H9 (cell line): ENCODE measurements at regions not wholly inside any gene's neighbourhood (a gene's known extent, or its start where the extent isn't known, plus 50 kb on each side); places are given as distances from the start of the nearest gene placed in this dataset.

Experiments used
- DNase-seq: peaks from one replicate; pipeline ENCODE4 v3.0.0-alpha.2; 2017
- H2AFZ ChIP-seq: one replicate; pipeline ENCODE4 v1.6.1; 2013; ENCODE audit warnings: mild to moderate bottlenecking, low read length, control low read depth, moderate library complexity
- H2AK5ac ChIP-seq: 2 replicates; pipeline ENCODE4 v1.6.1; 2013; ENCODE audit warnings: low read length, control low read depth, mixed read lengths; ENCODE audit not compliant: insufficient read length
- H2BK120ac ChIP-seq: one replicate; pipeline ENCODE4 v1.6.1; 2013; ENCODE audit warnings: low read depth, mild to moderate bottlenecking, low read length, control low read depth, inconsistent platforms; ENCODE audit not compliant: poor library complexity, severe bottlenecking
- H2BK12ac ChIP-seq: 2 replicates; pipeline ENCODE4 v1.6.1; 2013; ENCODE audit warnings: low read length, control low read depth, mixed read lengths, low read depth; ENCODE audit not compliant: insufficient read length
- H2BK15ac ChIP-seq: 2 replicates; pipeline ENCODE4 v1.6.1; 2013; ENCODE audit warnings: low read depth, low read length, control low read depth
- H2BK20ac ChIP-seq: one replicate; pipeline ENCODE4 v1.6.1; 2013; ENCODE audit warnings: low read depth, mild to moderate bottlenecking, low read length, control low read depth, inconsistent platforms; ENCODE audit not compliant: poor library complexity, severe bottlenecking
- H2BK5ac ChIP-seq: 2 replicates; pipeline ENCODE4 v1.6.1; 2013; ENCODE audit warnings: low read length, control low read depth, mixed read lengths; ENCODE audit not compliant: insufficient read length
- H3K14ac ChIP-seq: 2 replicates; pipeline ENCODE4 v1.6.1; 2013; ENCODE audit warnings: low read length, control low read depth; ENCODE audit not compliant: insufficient read depth
- H3K18ac ChIP-seq: 2 replicates; pipeline ENCODE4 v1.6.1; 2013; ENCODE audit warnings: low read depth, mild to moderate bottlenecking, mixed read lengths, low read length, control low read depth; ENCODE audit not compliant: insufficient read length
- H3K23ac ChIP-seq: 2 replicates; pipeline ENCODE4 v1.6.1; 2013; ENCODE audit warnings: low read length, control low read depth, mixed read lengths, low read depth; ENCODE audit not compliant: insufficient read length
- H3K23me2 ChIP-seq: 2 replicates; pipeline ENCODE4 v1.6.1; 2013; ENCODE audit warnings: low read depth, mild to moderate bottlenecking, mixed read lengths, low read length, control low read depth; ENCODE audit not compliant: insufficient read length, poor library complexity, severe bottlenecking
- H3K27ac ChIP-seq: 2 replicates; pipeline ENCODE4 v1.5.1; 2013; ENCODE audit warnings: low read length, control low read depth, mixed read lengths, low read depth; ENCODE audit not compliant: insufficient read length
- H3K27me3 ChIP-seq: 2 replicates; pipeline ENCODE4 v1.6.1; 2013; ENCODE audit warnings: low read length, control low read depth, inconsistent platforms; ENCODE audit not compliant: insufficient read depth
- H3K4ac ChIP-seq: 2 replicates; pipeline ENCODE4 v1.6.1; 2013; ENCODE audit warnings: low read depth, mild to moderate bottlenecking, control low read depth, inconsistent platforms, low read length, moderate library complexity
- H3K4me1 ChIP-seq: 2 replicates; pipeline ENCODE4 v1.6.1; 2013; ENCODE audit warnings: low read length, control low read depth, inconsistent platforms; ENCODE audit not compliant: insufficient read depth
- H3K4me2 ChIP-seq: 2 replicates; pipeline ENCODE4 v1.6.1; 2013; ENCODE audit warnings: low read length, control low read depth, mixed read lengths; ENCODE audit not compliant: insufficient read length, insufficient read depth
- H3K56ac ChIP-seq: 2 replicates; pipeline ENCODE4 v1.6.1; 2013; ENCODE audit warnings: low read depth, mild to moderate bottlenecking, mixed read lengths, low read length, control low read depth; ENCODE audit not compliant: insufficient read length
- H3K79me1 ChIP-seq: 2 replicates; pipeline ENCODE4 v1.6.1; 2013; ENCODE audit warnings: low read depth, mild to moderate bottlenecking, moderate library complexity, low read length, control low read depth, inconsistent platforms; ENCODE audit not compliant: insufficient read depth, poor library complexity, severe bottlenecking
- H3K79me2 ChIP-seq: 2 replicates; pipeline ENCODE4 v1.6.1; 2013; ENCODE audit warnings: low read length, control low read depth, inconsistent platforms; ENCODE audit not compliant: insufficient read depth
- H3K9ac ChIP-seq: 2 replicates; pipeline ENCODE4 v1.6.1; 2013; ENCODE audit warnings: low read length, control low read depth, mixed read lengths; ENCODE audit not compliant: insufficient read length; ENCODE audit errors: extremely low read depth
- H3K9me3 ChIP-seq: one replicate; pipeline ENCODE4 v1.6.1; 2013; ENCODE audit warnings: low read depth, low read length, inconsistent platforms; ENCODE audit not compliant: control insufficient read depth
- H3T11ph ChIP-seq: one replicate; pipeline ENCODE4 v1.6.1; 2013; ENCODE audit warnings: mild to moderate bottlenecking, low read length, control low read depth, inconsistent platforms
- H4K20me1 ChIP-seq: one replicate; pipeline ENCODE4 v1.6.1; 2013; ENCODE audit not compliant: control insufficient read depth, insufficient read length, insufficient read depth
- H4K5ac ChIP-seq: 2 replicates; pipeline ENCODE4 v1.6.1; 2013; ENCODE audit warnings: low read depth, mild to moderate bottlenecking, mixed read lengths, low read length, control low read depth; ENCODE audit not compliant: insufficient read length
- H4K8ac ChIP-seq: replicated peaks from 2 replicates; pipeline ENCODE4 v1.6.1; 2013; ENCODE audit warnings: low read length, control low read depth, mixed read lengths, low read depth; ENCODE audit not compliant: insufficient read length
- H4K91ac ChIP-seq: 2 replicates; pipeline ENCODE4 v1.6.1; 2013; ENCODE audit warnings: low read depth, mild to moderate bottlenecking, moderate library complexity, mixed read lengths, low read length, control low read depth; ENCODE audit not compliant: insufficient read length
- H3K27ac Mint-ChIP-seq, 3 experiments: 2 replicates in 2 of 3; 3 replicates in 1 of 3; pipeline ENCODE4 v1.8.0; 2020 to 2021; ENCODE audit warnings: mixed read lengths in 3 of 3, mild to moderate bottlenecking in 1 of 3, moderate library complexity in 1 of 3
- H3K27me3 Mint-ChIP-seq: 2 replicates; pipeline ENCODE4 v1.8.0; 2021; ENCODE audit warnings: low read depth, mild to moderate bottlenecking, moderate library complexity, mixed read lengths
- H3K36me3 Mint-ChIP-seq, 3 experiments: 2 replicates in 2 of 3; 3 replicates in 1 of 3; pipeline ENCODE4 v1.8.0; 2020 to 2021; ENCODE audit warnings: low read depth in 3 of 3, mixed read lengths in 3 of 3; ENCODE audit not compliant: insufficient read depth in 1 of 3
- H3K4me1 Mint-ChIP-seq, 2 experiments: 2 replicates each; pipeline ENCODE4 v1.8.0; 2020; ENCODE audit warnings: mixed read lengths in 2 of 2
- H3K4me3 Mint-ChIP-seq, 2 experiments: 2 replicates in 1 of 2; 3 replicates in 1 of 2; pipeline ENCODE4 v1.8.0; 2020 to 2021; ENCODE audit warnings: mild to moderate bottlenecking in 2 of 2, mixed read lengths in 2 of 2, moderate library complexity in 1 of 2
- H3K9me3 Mint-ChIP-seq, 2 experiments: 2 replicates in 1 of 2; 3 replicates in 1 of 2; pipeline ENCODE4 v1.8.0; 2020; ENCODE audit warnings: mild to moderate bottlenecking in 2 of 2, mixed read lengths in 2 of 2, moderate library complexity in 1 of 2
- CTCF ChIP-seq: fragments of 200-600 bp; sonication (generic); conservative IDR thresholded peaks from 3 replicates; pipeline ENCODE4 v1.8.0; 2021; ENCODE audit warnings: antibody characterized with exemption, mild to moderate bottlenecking
- WGBS: extraction: QIAGEN DNeasy Blood & Tissue Kit; methylation state at CpG from one replicate; pipeline ENCODE4 v1.1.7; 2013; ENCODE audit warnings: missing lambda C conversion rate, low lambda C conversion rate, mixed read lengths; ENCODE audit not compliant: insufficient read length; ENCODE audit errors: extremely low coverage; 5-methylcytosine and 5-hydroxymethylcytosine counted together

GRCh38 chr6:140463312-140463710 is 1088.9 kb upstream of the CITED2 start:
- Mint-ChIP-seq H3K4me3 (no peak overlapping the region), H3K9me3 (peaks cover 8 to 12% of the 10 kb centered on the region in 2 experiments), H3K27ac (no peak overlapping the region), H3K4me1 (peaks cover 15 to 18% of the 10 kb centered on the region in 2 experiments), H3K27me3 (no peaks in the 10 kb centered on the region), H3K36me3 (peaks cover 0 to 17% (median 2%) of the 10 kb centered on the region in 3 experiments; a peak in 4 of 7 replicates)
- no peak for TF ChIP-seq CTCF
- H2BK15ac ChIP-seq = no peak overlapping the region
- H3K9ac ChIP-seq = no peak overlapping the region
- WGBS = no CpG with 5 or more reads among the region's 2 CpGs
- H3K18ac ChIP-seq = no peak overlapping the region
- H2BK5ac ChIP-seq = no peak overlapping the region
- no peak overlapping the region for H3K4me2 ChIP-seq
- no peaks in the 10 kb centered on the region for H4K20me1 ChIP-seq
- H3K4me1 ChIP-seq = no peaks in the 10 kb centered on the region
- H3K27me3 ChIP-seq = no peaks in the 10 kb centered on the region
- H3K9me3 ChIP-seq = no peaks in the 10 kb centered on the region
- H4K8ac ChIP-seq = no peak overlapping the region
- no peak overlapping the region for H4K5ac ChIP-seq
- no peak overlapping the region for H3K23ac ChIP-seq
- no peak overlapping the region for H2BK12ac ChIP-seq
- H3K56ac ChIP-seq = no peak overlapping the region
- no peak overlapping the region for H3T11ph ChIP-seq
- no peak for DNase-seq
- no peak overlapping the region for H3K27ac ChIP-seq
- no peak overlapping the region for H2AFZ ChIP-seq
- H3K79me2 ChIP-seq = no peaks in the 10 kb centered on the region
- no peak overlapping the region for H2BK20ac ChIP-seq
- H3K14ac ChIP-seq = no peak overlapping the region
- H3K4ac ChIP-seq = no peak overlapping the region
- no peaks in the 10 kb centered on the region for H3K79me1 ChIP-seq
- H2BK120ac ChIP-seq = no peak overlapping the region
- no peak overlapping the region for H2AK5ac ChIP-seq
- H3K23me2 ChIP-seq = no peaks in the 10 kb centered on the region
- no peak overlapping the region for H4K91ac ChIP-seq
